Parathyroid adenoma (tissue), 2 donors: ENCODE measurements at regions not wholly inside any gene's neighbourhood (a gene's known extent, or its start where the extent isn't known, plus 50 kb on each side); places are given as distances from the start of the nearest gene placed in this dataset.

ENCODE experiments used
- H2AFZ ChIP-seq: fragments of 300-600 bp; sonication (generic); one replicate; pipeline ENCODE4 v1.7.0; 2017; ENCODE audit warnings: antibody characterized with exemption, mild to moderate bottlenecking
- H3K27ac ChIP-seq: fragments of 300-600 bp; sonication (generic); one replicate; pipeline ENCODE4 v1.7.0; 2017
- H3K27me3 ChIP-seq: fragments of 300-600 bp; sonication (generic); one replicate; pipeline ENCODE4 v1.7.0; 2017; ENCODE audit warnings: low read length; ENCODE audit not compliant: control insufficient read depth, insufficient read depth
- H3K36me3 ChIP-seq: fragments of 300-600 bp; sonication (generic); one replicate; pipeline ENCODE4 v1.7.0; 2017; ENCODE audit warnings: low read length; ENCODE audit not compliant: control insufficient read depth, insufficient read depth
- H3K4me1 ChIP-seq: fragments of 300-600 bp; sonication (generic); one replicate; pipeline ENCODE4 v1.7.0; 2017; ENCODE audit warnings: control low read depth
- H3K4me2 ChIP-seq: fragments of 300-600 bp; sonication (generic); one replicate; pipeline ENCODE4 v1.7.0; 2017; ENCODE audit warnings: low read length
- H3K4me3 ChIP-seq: fragments of 300-600 bp; sonication (generic); one replicate; pipeline ENCODE4 v1.7.0; 2017; ENCODE audit warnings: low read depth, low read length
- H3K79me2 ChIP-seq: fragments of 300-600 bp; sonication (generic); one replicate; pipeline ENCODE4 v1.7.0; 2017; ENCODE audit warnings: control low read depth
- H3K9ac ChIP-seq: fragments of 300-600 bp; sonication (generic); one replicate; pipeline ENCODE4 v1.7.0; 2017; ENCODE audit warnings: mild to moderate bottlenecking
- H3K9me3 ChIP-seq: fragments of 300-600 bp; sonication (generic); one replicate; pipeline ENCODE4 v1.7.0; 2017; ENCODE audit warnings: low read length; ENCODE audit not compliant: control insufficient read depth
- CTCF ChIP-seq: fragments of 300-600 bp; sonication (generic); IDR thresholded peaks from one replicate; pipeline ENCODE4 v1.7.0; 2017; ENCODE audit warnings: antibody characterized with exemption, mild to moderate bottlenecking
- donor health status: primary hyperparathyroidism.

- peak; percentile 81 for TF ChIP-seq CTCF
- Histone ChIP-seq H3K27me3 (no peaks in the 10 kb centered on the region), H3K9me3 (no peaks in the 10 kb centered on the region), H3K27ac (no peak overlapping the region), H3K4me3 (no peak overlapping the region), H2AFZ (no peak overlapping the region), H3K79me2 (no peaks in the 10 kb centered on the region), H3K9ac (no peak overlapping the region), H3K36me3 (no peaks in the 10 kb centered on the region), H3K4me2 (peak overlapping the region; percentile 14), H3K4me1 (no peaks in the 10 kb centered on the region)
Observed at GRCh38 chr5:123671042-123671441, 159.1 kb downstream of the CSNK1G3 start.
